Urothelium cell line (cell line): ENCODE measurements at regions not wholly inside any gene's neighbourhood (a gene's known extent, or its start where the extent isn't known, plus 50 kb on each side); places are given as distances from the start of the nearest gene placed in this dataset.
"Not testable (repeated sequence)": the region's sequence is repeated elsewhere in the genome, so short reads cannot be mapped to it uniquely, and the experiment has no call there.

Experiments used
- DNase-seq: peaks from one replicate; pipeline ENCODE4 v3.0.0; 2011; ENCODE audit warnings: low spot score, mixed read lengths
- FAIRE-seq: peaks from 2 replicates; lab custom pipeline; 2011; peaks lifted over from hg19 to GRCh38; lab: Jason Lieb, UNC

DNA sequence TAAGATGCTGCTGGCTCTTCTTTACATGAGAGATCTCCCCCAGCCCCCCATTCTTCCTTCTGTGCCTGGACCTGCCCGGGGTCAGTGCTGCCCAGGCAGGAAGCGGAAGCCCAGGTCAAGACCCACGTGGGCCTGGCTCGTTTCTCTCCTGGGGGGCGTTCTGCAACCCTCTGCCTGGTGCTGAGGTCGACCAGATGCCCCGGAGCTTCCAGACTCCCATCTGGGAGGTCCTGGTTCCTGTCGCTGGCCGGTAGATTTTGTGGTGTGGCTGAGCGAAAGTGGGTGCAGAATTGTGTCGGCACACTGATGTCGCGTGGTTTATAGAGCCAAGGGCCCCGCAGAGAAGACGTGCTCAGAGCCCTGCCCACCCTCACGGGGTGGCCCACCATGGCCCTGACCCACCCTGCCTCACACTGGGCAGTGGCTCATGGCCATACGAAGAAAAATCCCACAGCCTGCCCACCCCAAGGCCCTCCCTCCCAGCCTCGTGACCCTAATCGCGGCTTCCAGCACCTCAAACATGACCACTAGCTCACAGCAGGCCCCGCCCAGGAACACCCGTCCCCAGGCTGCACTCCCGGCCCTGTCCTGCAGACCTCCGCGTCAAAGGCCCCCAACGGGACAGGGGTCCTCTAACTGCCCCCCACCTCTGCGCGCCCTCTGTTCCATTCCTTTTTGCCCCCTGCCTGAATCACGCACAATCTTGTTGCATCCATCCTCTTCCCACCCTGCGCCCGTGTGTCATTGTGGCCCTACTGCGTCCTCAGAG lies 443.2 kb upstream of the ZNF722 start:
- not testable (repeated sequence) for DNase-seq, FAIRE-seq

DNA sequence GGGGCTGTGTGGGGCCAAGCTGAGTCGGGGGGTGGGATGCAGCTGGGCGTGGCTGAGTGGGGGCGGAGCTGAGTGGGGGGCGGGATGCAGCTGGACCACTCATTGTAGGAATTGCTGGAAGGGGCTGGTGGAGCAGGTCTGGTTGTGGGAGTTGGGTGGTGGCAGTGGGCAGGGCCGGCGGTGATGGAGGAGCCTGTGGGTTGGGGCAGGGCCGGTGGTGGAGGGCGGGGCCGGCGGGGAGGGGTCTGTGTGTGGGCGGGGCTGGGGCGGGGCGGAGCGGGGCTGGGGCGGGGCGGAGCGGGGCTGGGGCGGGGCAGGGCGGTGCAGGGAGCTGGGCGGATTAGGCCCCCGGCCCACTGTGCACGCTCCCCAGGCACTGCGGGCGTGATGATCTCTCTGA lies 442.4 kb upstream of the ZNF722 start:
- not testable (repeated sequence) for FAIRE-seq, DNase-seq

DNA sequence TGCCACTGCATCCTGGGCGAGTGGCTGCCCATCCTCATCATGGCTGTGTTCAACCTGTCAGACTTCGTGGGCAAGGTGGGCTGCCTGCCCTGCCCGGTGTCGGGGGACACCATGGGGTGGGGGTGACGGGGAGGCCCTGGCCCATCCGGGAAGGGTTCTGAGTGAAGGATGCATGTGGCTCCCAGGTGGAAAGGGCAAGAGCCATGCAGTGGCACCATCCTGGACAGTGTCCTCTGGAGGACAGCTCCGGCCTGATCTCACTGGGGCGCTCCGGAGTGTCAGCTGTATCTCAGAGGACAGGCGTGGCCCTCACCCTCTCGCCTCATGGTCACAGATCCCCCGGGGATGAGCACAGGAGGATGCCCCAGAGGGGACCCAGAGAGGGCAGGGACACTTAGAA lies 439.6 kb upstream of the ZNF722 start:
- DNase-seq, FAIRE-seq: not testable (repeated sequence)

DNA sequence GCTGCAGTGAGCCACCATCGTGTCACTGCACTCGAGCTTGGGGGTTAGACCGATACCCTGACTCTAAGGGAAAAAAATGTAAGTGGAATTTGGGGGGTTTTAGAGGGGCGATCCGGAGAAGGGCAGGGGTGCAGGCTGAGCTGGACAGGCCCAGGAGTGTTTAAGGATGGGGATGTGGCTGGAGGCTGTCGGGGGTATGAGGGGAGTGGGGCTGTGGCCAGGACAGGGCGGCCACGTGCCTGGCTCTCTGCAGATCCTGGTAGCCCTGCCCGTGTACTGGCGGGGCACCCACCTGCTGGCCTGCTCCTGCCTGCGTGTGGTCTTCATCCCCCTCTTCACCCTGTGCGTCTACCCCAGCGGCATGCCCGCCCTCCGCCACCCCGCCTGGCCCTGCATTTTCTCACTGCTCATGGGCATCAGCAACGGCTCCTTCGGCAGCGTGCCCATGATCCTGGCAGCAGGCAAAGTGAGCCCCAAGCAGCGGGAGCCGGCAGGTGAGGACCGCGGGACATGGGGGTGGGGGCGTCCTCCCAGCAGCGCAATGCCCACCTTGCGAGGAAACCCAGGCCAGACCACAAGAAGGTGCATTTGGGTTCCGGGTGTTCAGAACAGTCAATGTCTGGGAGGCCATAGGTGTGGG lies 438.7 kb upstream of the ZNF722 start:
- not testable (repeated sequence) for FAIRE-seq

DNA sequence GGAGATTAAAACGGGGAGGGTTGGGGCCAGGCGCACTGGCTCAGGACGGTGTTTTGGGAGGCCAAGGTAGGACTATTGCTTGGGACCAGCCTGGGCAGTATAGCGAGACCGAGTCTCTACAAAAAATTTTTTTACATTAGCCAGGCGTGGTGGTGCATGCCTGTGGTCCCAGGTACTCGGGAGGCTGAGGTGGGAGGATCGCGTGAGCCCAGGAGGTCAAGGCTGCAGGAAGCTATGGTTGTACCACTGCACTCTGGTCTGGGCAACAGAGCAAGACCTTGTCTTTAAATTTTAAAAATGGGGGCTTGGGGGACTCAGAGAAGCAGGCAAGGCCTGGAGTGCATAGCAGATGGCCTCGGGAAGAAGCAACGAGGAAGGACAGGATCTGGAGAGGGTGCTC lies 436.7 kb upstream of the ZNF722 start:
- DNase-seq, FAIRE-seq: not testable (repeated sequence)

More for the DNA sequence above, 438.7 kb upstream of the ZNF722 start:
- DNase-seq: not testable (repeated sequence)

DNA sequence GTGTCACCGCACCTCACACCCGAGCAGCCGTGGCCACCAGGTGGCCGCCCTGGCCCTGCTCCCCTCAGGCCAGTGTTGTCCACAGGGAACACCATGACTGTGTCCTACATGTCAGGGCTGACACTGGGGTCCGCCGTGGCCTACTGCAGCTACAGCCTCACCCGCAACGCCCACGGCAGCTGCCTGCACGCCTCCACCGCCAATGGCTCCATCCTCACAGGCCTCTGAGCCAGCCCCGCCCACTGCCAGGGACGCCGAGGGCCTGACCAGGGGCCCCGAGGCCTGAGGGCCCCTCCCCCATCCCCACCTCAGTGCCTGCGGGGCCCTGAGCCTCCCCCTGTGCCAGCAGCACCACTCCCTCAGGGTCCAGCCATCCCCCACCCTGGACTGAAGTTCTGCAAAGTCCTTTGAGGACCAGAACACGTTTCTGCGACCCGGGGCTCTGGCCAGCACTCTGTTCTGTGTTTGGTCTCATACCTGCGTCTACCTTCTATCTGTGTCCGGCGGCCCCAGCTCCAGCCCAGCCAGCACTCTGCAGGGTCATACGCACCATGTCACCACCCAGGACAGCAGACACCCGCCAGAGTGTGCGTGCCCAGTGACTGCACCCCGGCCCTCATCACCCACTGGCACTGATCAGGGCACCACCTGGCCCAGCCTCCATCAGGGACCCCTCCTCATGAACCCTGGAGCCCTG lies 436.1 kb upstream of the ZNF722 start:
- not testable (repeated sequence) for FAIRE-seq, DNase-seq

DNA sequence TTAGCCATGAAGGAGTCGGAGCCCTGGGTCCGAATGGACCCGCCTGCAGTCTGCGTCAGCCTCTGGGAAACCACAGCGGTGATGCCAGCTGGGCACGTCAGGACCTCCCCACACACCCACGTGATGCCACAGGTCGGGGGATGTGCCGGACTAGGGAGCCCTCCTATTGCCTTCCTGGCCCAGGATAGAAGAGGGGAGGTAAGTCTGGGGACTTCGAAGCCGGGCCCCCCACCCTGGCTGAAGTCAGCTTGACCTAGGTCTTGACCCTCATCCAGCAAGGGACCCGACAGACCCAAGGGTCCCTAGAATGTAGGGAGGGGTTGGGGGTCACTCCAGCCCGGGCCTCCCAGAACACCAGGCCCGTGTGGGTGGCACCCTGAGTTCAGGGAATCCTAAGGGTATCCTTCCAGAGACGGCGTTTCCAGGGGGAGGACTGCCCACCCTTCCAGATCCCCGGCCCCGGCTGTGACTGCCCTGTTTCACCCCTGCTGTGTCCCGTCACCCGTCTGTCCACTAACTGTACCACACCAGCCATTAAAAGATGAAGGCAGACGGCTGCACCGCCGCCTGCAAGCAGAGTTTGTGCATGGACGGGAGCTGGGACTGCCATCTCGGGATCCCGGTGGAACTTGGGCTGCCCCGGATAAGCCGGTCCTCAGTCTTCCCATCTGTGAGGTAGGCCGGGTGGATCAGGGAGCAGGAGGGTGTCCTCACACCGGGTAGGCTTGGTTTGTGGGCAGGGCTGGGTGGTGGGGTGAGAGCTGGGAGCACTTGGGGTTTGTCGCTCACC lies 435.3 kb upstream of the ZNF722 start:
- FAIRE-seq, DNase-seq: not testable (repeated sequence)

DNA sequence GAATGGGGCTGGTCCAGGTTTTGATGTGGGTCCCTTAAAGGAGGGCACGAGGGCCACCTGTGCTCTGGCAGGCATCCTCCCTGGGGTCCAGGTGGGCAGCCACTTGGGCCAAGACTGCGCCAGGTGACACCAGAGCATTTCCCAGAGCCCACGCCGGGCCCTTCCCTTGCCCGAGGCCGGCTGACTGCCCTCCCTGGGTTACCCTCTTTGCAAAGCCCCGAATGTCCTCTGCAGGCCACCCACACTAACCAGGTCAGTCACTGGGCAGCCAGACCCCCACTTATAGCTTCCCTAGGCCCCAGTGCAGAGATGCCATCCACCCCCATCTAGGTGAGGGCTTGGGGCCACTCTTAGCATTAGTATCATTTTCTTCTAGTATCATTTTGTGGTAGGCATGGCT lies 433.8 kb upstream of the ZNF722 start:
- not testable (repeated sequence) for DNase-seq, FAIRE-seq

DNA sequence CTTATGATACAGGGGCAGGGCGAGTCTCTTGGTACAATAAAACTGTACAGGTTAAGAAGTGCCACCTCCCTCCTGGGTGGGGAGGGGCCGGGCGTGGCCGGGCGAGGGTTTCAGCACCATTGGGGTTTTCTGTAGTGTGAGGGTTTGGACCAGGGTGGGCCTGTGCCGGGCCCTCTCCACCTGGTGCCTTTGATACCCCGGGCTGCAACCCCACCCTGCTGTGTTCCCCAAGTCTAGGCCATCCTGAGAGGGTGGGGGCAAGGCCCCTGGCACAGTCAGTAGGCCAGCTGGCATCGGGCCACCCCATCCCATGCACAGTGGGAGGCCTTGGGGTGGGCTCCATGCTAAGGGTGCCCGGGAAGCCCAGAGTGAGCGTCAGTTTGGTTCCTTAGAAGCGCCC lies 431.8 kb upstream of the ZNF722 start:
- not testable (repeated sequence) for DNase-seq, FAIRE-seq

DNA sequence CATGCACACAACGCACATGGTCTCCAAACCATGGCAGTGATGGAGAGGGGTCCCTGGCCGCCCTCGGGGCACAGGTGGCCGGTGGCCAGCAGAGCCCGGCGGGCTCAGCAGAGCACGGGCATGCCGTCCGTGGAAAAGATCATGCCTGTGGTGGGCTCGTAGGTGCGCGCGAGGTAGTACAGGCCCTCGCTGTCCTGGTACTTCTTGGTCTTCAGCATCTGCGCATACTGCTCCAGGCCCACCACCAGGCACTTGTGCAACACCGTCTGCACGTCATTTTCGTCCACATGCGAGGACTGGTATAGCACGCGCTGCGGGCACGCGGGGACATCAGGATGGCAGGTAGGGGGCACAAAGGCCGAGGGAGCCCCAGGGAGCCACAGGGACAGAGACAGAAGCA lies 431.0 kb upstream of the ZNF722 start:
- not testable (repeated sequence) for DNase-seq, FAIRE-seq

DNA sequence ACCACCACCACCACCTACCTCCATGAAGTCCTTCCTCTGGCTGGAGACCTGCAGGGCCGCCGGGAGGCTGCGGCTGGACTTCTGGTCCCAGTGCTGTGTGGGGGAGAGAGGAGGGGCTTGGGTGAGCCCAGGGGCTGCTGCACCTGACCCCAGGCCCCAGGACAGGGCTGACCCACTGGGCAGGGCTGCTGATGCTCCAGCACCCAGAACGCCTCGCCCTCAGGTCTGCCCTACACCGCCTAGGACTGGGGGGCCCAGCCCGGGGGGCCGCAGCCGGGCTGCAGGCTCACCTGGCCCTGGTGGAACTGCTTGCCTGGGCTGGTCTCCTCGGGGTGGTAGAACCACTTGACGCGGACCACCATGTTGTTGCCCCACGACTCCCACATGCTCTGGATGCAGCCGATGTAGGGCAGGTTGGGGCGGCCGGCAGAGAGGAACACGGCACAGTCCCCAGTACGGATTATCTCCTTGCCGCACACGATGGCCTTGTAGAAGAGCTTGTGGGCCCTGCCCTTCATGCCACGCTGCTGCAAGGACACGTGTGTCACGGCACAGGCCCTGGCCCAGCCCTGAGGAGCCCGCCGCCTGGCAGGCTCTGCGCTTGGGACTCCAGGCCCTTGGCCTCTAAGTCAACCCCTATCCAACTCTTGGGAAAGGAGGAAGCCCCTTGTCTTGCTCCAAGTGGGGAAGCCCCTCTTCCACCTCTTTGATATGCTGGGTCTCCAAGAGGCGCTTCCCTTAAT lies 429.9 kb upstream of the ZNF722 start:
- not testable (repeated sequence) for DNase-seq, FAIRE-seq

DNA sequence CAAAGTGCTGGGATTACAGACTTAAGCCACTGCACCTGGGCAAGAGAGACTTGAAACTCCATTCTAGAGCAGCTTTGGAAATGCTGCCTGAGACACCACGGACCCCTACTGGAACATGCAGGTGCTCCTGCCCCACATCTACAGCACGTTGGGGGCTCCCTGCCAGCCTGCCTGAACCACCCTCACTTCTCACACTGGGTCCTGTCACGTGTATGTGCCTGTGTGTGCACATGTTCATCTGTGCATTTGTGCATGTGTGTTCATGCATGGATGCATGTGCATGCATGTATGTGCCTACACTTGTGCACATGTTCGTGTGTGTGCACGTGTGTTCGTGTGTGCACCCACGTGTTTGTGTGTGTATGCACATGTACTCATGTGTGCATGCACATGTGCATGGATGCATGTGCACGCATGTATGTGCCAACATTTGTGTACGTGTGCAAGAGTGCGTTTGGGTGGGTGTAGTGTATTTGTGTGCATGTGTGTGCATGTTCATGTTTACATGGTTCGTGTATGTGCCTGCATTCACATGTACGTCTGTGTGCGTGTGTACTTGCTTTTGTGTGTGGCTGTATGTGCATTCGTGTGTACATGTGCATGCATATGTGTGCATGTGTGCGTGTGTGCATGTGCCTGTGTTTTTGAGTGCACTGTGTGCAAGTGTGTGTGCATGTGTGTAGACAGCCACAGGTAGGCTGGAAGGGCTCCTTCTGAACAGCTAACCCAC lies 428.1 kb upstream of the ZNF722 start:
- DNase-seq: not testable (repeated sequence)
- peak; percentile 99 for FAIRE-seq

DNA sequence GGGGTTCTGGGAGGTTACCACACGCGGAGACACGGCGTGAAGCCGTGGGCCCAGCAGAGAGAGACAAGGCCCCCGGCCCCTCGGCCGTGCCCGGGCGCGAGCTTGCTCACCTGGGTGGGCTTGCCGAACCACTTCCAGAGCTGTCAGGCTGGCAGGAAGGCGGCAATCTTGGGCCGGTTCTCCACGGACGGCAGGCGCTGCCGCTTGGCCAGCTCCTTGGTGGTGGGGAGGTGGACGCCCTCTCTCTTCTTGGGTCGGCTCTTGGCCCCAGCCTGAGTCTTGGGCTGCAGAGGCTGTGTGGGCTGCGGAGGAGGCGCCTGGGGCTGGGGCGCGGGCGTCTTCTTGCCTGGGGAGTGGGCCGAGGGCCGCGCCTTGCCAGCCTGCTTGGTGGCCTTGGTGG lies 426.5 kb upstream of the ZNF722 start:
- FAIRE-seq: not testable (repeated sequence)

DNA sequence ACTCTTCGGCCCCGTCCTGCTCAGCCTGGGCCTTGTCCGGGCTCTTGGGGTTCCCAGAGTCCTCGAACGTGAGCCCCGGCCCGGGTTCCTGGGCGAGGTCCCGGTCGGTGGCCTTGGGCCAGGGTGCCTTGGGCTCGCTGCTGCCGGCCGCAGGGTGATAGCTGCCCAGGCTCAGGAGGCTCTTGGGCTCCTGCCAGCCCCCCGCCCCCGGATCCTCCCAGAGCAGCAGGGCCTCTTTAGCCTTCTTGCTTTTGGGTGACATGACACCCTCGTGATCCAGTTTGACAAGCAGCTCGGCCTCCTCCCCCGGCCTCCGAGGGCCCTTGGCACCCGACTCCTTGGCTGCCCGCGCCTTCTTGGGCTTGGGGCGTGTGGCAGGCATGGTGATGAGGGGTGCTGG lies 425.7 kb upstream of the ZNF722 start:
- DNase-seq, FAIRE-seq: not testable (repeated sequence)

More for the DNA sequence above, 426.5 kb upstream of the ZNF722 start:
- DNase-seq: not testable (repeated sequence)

DNA sequence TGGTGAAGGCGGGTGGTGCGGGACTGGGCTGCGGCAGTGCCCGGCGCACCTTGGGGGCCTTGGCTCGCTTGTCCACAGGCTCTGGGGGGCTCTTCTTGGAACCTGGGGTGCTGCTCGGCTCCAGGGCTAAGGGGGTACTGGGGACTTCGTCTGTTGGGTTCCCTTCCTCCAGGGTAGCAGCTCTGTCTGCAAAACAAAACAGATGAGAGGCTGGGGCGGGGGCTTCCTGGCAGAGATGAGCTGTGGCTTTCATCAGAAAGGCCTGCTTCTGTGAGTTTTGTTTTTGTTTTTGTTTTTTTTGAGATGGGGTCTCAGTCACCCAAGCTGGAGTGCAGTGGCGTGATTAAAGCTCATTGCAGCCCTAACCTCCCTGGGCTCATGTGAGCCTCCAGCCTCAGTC lies 425.2 kb upstream of the ZNF722 start:
- not testable (repeated sequence) for DNase-seq, FAIRE-seq

DNA sequence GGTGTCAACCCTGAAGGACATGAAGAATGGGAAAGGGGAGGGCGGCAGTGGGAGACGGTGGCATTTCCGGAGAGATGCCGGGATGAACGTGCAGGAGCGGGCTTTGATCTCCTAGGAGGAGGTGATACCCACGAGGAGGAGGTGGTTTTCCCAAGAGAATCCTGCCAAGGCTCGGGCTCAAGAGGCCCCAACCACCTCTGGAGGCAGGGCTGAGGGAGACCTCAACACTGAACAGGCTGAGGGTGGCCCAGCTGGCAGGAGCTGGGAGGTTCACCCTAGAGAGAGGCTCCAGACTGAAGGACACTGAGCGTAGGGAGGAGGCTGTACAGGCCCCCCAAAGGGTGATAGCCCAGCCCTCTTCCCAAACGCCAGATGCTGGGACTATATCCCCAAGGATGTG lies 422.2 kb upstream of the ZNF722 start:
- not testable (repeated sequence) for FAIRE-seq, DNase-seq

DNA sequence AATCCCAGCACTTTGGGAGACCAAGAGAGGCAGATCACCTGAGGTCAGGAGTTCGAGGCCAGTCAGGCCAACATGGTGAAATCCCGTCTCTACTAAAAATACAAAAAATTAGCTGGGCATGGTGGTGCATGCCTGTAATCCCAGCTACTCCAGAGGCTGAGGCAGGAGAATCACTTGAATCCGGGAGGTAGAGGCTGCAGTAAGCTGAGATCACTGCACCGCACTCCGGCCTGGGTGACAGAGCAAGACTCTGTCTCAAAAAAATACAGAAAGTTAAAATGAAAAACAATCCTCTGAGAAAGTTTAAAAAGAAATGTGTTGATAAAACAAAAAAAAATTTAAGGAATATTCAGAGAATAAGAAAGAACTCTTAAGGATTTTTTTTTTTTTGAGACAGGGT lies 421.6 kb upstream of the ZNF722 start:
- not testable (repeated sequence) for FAIRE-seq, DNase-seq

DNA sequence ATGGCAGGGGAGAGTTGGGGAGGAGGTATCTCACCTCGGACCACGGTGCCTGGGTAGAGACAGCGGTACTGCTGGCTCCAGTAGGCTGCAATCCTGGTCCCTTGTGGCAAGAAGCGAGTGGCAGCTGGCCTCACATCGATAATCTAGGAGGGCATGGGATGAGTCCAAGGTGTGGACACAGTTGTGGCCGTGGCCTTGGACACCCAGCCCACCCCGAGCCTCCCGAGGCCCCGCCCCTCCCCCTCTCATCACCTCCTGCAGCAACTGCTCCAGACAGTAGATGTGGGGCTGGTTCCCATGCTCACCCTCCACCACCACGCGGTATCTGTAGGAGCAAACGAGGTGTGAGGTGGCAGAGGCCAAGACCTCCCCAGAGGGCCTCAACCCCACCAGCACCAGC lies 418.6 kb upstream of the ZNF722 start:
- not testable (repeated sequence) for FAIRE-seq, DNase-seq
